H1 (cell line): ENCODE measurements at regions not wholly inside any gene's neighbourhood (a gene's known extent, or its start where the extent isn't known, plus 50 kb on each side); places are given as distances from the start of the nearest gene placed in this dataset.

Experiments
- ATF3 ChIP-seq: IDR thresholded peaks from 2 replicates; pipeline ENCODE4 v1.6.1; 2011; ENCODE audit warnings: low read depth, mild to moderate bottlenecking, low read length; ENCODE audit not compliant: insufficient read depth
- BACH1 ChIP-seq: IDR thresholded peaks from 2 replicates; pipeline ENCODE4 v1.6.1; 2012; ENCODE audit warnings: low read length, improper control_type of control experiment
- CBX8 ChIP-seq: fragments of 300-800, 300-1000 bp; sonication (generic); IDR thresholded peaks from 2 replicates; pipeline ENCODE4 v1.7.1; 2016; ENCODE audit warnings: low read depth, low read length, borderline replicate concordance
- HDAC2 ChIP-seq, 2 experiments: fragments of 300-600 bp in 1 of 2; sonication (generic) in 1 of 2; IDR thresholded peaks; 2 replicates each; pipeline ENCODE4 v1.6.1; 2011 to 2012; ENCODE audit warnings: low read depth in 2 of 2, low read length in 2 of 2, mild to moderate bottlenecking in 2 of 2, moderate library complexity in 2 of 2, borderline replicate concordance in 1 of 2, inconsistent platforms in 1 of 2
- PHF8 ChIP-seq: fragments of 200-600 bp; sonication (generic); conservative IDR thresholded peaks from 2 replicates; pipeline ENCODE4 v1.7.1; 2012; ENCODE audit warnings: low read depth, mild to moderate bottlenecking, inconsistent platforms, low read length, moderate library complexity
- SRF ChIP-seq: IDR thresholded peaks from 2 replicates; pipeline ENCODE4 v1.6.1; 2011; ENCODE audit warnings: mild to moderate bottlenecking, low read depth, low read length, moderate library complexity
- TAF7 ChIP-seq: optimal IDR thresholded peaks from 2 replicates; pipeline ENCODE3; 2011; ENCODE audit warnings: low read depth, mild to moderate bottlenecking, inconsistent platforms, low read length, moderate library complexity, borderline replicate concordance
- TF ChIP-seq, protein P1 (sequence below): fragments of 300-600 bp; sonication (generic); IDR thresholded peaks from 2 replicates; pipeline ENCODE4 v1.7.1; 2012; ENCODE audit warnings: low read length, moderate library complexity, mild to moderate bottlenecking, inconsistent platforms; ENCODE audit not compliant: insufficient replicate concordance
- TF ChIP-seq, protein P2 (sequence below): IDR thresholded peaks from 2 replicates; pipeline ENCODE4 v1.6.1; 2012; ENCODE audit warnings: inconsistent platforms

GRCh38 chr2:100757621-100758394, 62.1 kb upstream of the NPAS2 start (continued):
- TF ChIP-seq, protein P1, sequence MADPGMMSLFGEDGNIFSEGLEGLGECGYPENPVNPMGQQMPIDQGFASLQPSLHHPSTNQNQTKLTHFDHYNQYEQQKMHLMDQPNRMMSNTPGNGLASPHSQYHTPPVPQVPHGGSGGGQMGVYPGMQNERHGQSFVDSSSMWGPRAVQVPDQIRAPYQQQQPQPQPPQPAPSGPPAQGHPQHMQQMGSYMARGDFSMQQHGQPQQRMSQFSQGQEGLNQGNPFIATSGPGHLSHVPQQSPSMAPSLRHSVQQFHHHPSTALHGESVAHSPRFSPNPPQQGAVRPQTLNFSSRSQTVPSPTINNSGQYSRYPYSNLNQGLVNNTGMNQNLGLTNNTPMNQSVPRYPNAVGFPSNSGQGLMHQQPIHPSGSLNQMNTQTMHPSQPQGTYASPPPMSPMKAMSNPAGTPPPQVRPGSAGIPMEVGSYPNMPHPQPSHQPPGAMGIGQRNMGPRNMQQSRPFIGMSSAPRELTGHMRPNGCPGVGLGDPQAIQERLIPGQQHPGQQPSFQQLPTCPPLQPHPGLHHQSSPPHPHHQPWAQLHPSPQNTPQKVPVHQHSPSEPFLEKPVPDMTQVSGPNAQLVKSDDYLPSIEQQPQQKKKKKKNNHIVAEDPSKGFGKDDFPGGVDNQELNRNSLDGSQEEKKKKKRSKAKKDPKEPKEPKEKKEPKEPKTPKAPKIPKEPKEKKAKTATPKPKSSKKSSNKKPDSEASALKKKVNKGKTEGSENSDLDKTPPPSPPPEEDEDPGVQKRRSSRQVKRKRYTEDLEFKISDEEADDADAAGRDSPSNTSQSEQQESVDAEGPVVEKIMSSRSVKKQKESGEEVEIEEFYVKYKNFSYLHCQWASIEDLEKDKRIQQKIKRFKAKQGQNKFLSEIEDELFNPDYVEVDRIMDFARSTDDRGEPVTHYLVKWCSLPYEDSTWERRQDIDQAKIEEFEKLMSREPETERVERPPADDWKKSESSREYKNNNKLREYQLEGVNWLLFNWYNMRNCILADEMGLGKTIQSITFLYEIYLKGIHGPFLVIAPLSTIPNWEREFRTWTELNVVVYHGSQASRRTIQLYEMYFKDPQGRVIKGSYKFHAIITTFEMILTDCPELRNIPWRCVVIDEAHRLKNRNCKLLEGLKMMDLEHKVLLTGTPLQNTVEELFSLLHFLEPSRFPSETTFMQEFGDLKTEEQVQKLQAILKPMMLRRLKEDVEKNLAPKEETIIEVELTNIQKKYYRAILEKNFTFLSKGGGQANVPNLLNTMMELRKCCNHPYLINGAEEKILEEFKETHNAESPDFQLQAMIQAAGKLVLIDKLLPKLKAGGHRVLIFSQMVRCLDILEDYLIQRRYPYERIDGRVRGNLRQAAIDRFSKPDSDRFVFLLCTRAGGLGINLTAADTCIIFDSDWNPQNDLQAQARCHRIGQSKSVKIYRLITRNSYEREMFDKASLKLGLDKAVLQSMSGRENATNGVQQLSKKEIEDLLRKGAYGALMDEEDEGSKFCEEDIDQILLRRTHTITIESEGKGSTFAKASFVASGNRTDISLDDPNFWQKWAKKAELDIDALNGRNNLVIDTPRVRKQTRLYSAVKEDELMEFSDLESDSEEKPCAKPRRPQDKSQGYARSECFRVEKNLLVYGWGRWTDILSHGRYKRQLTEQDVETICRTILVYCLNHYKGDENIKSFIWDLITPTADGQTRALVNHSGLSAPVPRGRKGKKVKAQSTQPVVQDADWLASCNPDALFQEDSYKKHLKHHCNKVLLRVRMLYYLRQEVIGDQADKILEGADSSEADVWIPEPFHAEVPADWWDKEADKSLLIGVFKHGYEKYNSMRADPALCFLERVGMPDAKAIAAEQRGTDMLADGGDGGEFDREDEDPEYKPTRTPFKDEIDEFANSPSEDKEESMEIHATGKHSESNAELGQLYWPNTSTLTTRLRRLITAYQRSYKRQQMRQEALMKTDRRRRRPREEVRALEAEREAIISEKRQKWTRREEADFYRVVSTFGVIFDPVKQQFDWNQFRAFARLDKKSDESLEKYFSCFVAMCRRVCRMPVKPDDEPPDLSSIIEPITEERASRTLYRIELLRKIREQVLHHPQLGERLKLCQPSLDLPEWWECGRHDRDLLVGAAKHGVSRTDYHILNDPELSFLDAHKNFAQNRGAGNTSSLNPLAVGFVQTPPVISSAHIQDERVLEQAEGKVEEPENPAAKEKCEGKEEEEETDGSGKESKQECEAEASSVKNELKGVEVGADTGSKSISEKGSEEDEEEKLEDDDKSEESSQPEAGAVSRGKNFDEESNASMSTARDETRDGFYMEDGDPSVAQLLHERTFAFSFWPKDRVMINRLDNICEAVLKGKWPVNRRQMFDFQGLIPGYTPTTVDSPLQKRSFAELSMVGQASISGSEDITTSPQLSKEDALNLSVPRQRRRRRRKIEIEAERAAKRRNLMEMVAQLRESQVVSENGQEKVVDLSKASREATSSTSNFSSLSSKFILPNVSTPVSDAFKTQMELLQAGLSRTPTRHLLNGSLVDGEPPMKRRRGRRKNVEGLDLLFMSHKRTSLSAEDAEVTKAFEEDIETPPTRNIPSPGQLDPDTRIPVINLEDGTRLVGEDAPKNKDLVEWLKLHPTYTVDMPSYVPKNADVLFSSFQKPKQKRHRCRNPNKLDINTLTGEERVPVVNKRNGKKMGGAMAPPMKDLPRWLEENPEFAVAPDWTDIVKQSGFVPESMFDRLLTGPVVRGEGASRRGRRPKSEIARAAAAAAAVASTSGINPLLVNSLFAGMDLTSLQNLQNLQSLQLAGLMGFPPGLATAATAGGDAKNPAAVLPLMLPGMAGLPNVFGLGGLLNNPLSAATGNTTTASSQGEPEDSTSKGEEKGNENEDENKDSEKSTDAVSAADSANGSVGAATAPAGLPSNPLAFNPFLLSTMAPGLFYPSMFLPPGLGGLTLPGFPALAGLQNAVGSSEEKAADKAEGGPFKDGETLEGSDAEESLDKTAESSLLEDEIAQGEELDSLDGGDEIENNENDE, result no peak
- TF ChIP-seq CBX8 (no peak), ATF3 (no peak), HDAC2 (IDR thresholded peaks at IDR 0.05; ENCODE audit: borderline replicate concordance in 1 of 2, low read depth in 2 of 2, low read length in 2 of 2) (no peak), PHF8 (no peak), TAF7 (no peak), BACH1 (no peak), SRF (no peak)
- TF ChIP-seq, protein P2, sequence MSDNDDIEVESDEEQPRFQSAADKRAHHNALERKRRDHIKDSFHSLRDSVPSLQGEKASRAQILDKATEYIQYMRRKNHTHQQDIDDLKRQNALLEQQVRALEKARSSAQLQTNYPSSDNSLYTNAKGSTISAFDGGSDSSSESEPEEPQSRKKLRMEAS, result no peak
